ENCODE measurements at regions not wholly inside any gene's neighbourhood (a gene's known extent, or its start where the extent isn't known, plus 50 kb on each side); places are given as distances from the start of the nearest gene placed in this dataset.
A peak's percentile ranks its signal among the peaks of the same experiment; 100 is the strongest.

DNA sequence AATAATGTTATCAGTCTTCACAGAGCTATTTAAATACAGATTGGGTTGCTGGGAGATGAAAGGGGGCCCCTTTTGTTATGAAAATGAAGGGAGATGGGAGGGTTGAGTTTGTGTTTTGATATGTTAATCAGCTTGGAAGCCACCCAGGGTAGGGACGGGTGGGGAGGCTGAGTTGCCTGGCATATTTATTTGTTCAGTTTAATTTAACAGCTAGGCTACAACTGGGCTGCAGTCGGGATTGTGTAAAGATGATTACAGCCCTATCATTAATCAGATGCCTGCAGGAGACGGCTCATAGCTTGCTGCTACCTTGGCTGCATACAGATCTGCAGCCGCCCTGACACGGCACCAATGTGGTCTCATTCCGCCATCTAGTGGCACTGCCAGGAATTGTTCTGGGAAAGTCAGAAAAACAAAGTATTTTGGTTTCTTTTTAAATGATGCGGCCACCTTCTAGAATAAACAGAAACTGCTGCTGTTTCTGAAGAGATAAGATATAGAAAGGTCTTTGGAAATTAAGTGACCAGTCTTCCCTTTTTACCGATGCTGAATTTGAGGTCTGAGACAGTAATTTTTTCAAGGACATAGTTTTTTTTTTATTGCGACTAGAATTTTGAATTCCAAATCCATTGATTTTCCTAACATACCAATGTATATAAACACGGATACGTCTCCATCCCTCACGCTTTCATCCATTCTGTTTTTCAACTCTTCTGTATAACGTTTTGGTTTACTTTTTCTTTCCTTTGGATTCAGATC lies 458.0 kb upstream of the ASIC2 start:
- peak; percentile 96 for ATAC-seq
- peak; percentile 57 for DNase-seq (ENCODE audit: low spot score)

DNA sequence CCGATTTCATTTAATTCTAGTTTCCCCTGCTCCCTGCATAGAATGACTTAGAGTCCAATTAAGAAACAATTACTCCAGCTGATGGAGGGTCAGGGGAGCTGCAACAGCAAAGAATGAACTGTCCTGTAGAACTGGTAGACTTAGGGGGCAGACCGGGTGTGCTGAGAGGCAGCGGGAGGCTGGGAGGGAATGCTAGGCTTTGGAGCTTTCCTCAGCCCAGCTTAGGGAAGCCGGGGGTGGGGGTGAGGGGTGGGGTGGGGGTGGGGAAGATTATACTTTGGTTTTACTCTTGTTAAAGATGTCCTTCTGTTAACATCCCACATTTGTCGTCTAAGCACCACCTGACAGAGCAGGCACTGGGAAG lies 458.6 kb upstream of the ASIC2 start:
- no peak for ATAC-seq
- DNase-seq (ENCODE audit: low spot score), result no peak

DNA sequence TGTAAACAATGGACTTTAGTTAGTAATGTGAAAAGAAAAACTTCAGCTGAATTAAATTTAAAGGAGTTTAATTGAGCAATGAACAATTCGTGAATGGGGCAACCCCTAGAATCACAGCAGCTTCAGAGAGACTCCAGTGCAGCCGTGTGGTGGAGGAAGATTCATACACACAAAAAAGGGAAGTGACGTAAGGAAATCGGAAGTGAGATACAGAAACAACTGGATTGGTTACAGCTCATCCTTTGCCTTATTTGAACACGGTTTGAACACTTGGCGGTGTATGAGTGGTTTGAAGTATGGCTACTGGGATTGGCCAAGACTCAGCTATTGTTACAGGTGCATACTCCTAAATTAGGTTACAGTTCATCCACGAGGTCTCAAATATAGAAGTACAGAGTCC lies 460.4 kb upstream of the ASIC2 start:
- ATAC-seq (no peak), DNase-seq (ENCODE audit: low spot score) (no peak)

DNA sequence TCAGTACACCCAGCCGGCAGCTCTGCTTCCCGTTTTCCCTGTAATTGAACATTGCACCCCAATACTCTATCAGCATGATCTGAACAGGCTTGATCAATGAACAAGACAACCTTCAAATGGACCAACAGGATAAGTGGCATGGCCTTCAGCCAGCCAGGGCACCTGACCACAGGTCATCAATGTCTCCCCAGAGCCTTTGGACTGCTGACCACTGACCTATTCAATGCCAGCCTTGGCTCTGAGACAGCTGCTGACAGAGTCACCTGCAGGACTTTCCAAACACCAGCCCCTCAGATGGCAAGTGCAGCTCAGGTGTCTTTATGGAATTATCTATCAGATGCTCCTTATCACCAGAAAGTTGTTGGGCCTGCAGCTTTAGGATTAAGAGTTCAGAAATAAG lies 462.9 kb upstream of the ASIC2 start:
- ATAC-seq, result peak; percentile 49
- no peak for DNase-seq (ENCODE audit: low spot score)

DNA sequence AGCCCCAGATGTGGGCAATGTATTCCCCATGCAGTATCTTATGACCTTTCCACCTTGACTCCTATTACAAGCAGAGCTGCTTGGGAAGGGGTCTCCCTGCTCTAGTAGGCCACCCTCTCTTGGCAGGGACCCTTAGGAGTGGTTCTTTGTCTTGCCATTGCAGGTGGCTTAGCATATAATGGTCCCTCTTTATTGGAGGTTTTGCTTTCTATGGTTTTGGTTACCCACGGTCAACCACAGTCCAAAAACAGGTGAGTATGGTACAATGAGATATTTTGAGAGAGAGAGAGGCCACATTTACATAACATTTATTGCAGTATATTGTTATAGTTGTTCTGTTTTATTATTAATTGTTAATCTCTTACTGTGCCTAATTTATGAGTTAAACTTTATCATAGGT lies 472.8 kb upstream of the ASIC2 start:
- DNase-seq (ENCODE audit: low spot score), result no peak
- ATAC-seq, result no peak

DNA sequence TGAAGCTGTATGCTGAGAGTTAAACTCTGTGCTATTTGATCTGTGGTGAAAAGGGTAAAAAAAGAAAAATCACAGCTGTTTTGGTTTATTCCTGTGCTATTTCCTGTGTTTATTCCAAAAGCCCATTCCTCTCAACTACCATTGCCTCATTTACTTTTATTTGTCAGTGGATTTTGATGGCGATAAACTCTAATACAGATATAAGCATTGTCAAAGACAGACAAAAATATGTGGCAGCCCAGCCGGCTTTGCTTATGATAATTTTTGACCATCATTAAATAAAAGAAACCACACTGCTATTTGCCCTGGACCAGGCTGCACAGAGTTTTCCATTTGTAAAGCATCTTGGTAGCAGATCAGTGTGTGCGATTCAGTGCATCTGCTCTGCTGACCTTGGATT lies 473.6 kb upstream of the ASIC2 start:
- ATAC-seq (no peak), DNase-seq (ENCODE audit: low spot score) (no peak)

DNA sequence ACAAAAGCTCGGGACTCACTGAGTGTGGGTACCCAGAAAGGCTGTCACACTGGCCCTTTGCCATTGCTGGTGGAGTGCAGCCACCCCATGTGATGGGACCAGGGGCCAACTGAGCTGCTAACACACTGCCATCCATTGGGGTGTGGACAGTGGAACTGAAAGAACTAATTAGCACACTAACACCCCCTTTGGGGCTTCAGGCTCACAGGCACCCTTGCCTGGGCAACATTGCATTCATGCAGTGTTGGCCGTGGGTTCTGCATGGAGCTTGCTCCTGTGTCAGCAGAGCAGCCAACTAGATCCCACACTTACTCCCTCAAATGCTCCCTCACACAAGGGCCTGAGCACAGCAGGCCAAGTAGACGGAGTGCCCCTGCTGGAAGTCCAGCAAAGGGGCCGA lies 476.0 kb upstream of the ASIC2 start:
- ATAC-seq (no peak), DNase-seq (ENCODE audit: low spot score) (no peak)

DNA sequence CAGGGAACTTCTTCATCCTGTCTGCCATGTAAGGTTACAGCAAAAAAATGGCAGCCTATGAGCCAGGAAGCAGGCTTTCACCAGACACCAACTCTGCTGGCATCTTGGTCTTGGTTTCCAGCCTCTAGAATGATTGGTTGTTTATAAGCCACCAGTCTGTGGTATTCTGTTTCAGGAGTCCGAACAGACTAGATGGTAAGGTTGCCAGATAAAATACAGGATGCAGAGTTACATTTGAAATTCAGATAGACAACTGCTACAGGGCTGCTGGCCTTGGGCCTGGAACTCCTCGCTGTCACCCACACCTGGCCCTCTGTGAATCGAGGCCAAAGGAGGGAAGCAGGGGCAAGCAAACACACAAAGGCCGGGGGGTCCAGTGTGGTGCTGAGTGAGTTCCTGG lies 478.8 kb upstream of the CCL2 start:
- DNase-seq (ENCODE audit: low spot score) (no peak), ATAC-seq (no peak)

DNA sequence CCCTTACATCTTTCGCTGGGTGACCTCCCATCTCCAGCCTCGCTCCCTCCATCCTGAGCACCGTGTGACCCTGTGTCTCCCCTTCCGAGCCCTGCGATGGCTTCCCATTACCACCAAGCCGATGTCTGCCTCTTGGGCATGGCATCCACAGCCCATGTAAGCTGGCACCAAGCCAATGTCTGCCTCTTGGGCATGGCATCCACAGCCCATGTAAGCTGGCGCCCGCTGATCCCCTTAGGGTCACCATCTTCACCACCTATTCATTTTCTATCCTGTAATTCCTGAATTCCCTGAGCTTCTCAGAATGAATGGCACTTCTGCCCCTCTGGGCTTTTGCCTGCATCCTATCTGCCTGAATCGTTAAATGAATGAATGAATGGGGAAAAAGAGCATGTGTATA lies 478.2 kb upstream of the CCL2 start:
- DNase-seq (ENCODE audit: low spot score) (no peak), ATAC-seq (no peak)

DNA sequence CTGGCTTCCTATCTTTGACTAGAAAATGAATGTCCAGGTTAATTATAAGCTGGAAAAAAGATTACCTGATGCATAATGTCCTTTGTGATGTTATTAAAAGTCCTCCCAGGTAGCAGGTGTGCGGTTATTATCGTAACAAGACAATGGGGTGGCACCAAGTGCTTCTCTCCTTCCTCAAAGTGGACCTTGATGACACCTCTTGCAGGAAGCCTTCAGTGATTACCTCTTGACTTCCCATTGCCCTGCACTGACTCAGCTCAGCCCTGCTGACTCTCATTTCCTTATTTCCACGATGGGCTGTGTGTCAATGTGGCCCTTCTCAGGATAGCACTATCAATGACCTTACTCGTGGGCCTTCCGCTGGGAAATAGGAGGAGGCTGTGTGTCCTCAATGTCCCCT lies 477.4 kb upstream of the CCL2 start:
- no peak for ATAC-seq
- no peak for DNase-seq (ENCODE audit: low spot score)

DNA sequence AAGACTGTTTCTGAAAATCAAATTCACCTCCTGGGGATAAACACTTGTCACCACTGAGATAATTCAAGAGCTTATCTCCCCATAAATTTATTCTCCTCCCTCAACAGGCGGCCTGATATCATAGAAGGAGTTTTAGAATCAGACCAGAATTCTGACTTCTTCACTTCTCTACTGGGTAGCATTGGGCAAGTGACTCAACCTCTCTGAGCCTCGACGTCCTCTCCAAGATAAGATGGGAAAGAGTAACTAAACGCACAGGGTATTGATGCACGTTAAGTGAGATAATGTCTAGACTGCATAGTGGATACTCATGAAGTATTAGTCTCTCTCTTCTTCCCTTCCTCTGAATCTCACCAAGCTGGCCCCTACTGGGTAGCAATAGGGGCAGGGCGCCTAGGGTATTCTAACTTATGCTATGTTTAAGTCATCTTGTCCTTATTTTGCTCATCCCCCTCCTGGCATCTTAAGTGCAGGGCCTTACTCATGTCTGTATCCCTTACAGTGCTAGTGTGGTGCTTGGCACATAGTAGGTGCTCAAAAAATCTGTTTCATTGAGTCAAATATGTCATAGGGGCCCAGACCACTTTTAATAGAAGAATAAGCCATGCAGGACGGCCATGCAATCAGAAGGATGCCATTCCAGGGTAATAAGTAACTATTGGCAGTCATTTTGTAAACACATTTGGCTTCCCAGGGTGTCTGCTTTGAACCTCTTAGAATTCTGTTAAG lies 476.4 kb upstream of the CCL2 start:
- no peak for DNase-seq (ENCODE audit: low spot score)
- ATAC-seq, result no peak

DNA sequence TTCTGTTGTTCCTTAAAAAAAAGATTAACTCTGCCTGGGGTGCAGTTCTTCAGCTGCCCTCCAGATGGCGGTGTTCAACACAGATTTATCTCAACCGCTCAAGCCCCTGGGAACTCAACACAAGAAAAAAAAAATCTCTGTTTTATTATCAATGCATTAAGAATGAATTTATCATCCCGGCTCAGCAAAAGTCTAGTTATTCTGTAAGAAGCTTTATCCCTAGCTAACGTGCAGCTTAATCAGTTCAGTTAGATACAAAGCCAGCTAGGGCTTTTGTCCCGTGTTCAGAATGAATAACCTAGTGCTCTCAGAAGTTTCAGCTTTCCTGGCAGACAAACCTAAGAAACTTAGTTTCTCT lies 475.9 kb upstream of the CCL2 start:
- peak; percentile 96 for ATAC-seq

DNA sequence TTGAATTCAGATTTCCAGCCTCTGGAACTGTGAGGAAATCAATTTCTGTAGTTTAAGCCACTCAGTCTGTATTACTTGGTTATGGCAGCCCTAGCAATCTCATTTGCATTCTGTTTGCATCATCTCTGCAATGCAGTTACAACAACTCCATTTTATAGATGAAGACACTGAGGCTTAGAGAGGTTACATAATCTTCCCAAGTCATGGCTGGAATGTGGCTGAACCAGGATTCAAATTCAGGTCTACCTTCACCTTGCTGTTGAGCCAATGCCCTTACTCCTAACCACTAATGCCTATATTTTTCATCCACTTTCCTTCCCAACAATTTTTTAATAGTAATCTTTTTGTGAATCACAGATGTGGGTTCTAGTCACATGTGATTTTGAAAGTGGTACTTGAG lies 469.8 kb upstream of the CCL2 start:
- ATAC-seq (no peak), DNase-seq (ENCODE audit: low spot score) (no peak)

More for the DNA sequence above, 475.9 kb upstream of the CCL2 start:
- DNase-seq (ENCODE audit: low spot score), result peak; percentile 47

DNA sequence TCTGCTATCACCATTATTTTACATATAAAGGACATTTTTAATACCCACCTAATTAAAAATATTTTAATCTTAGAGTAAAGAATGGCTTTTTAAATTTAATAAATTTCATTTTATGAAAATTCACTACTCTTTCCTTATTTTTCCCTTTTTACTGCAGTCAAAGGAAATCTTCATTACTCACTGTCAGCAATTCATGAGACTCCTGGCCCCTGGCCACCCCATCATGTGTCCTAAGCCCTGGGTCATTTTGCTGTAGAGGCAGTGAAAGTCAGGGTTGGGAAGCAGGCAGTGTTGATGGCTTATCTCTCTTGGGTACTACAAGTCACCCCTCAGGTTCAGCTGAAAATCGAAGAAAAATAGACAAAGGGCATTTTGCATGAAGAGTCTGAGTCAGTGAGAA lies 468.6 kb upstream of the CCL2 start:
- DNase-seq (ENCODE audit: low spot score), result no peak
- ATAC-seq, result no peak

DNA sequence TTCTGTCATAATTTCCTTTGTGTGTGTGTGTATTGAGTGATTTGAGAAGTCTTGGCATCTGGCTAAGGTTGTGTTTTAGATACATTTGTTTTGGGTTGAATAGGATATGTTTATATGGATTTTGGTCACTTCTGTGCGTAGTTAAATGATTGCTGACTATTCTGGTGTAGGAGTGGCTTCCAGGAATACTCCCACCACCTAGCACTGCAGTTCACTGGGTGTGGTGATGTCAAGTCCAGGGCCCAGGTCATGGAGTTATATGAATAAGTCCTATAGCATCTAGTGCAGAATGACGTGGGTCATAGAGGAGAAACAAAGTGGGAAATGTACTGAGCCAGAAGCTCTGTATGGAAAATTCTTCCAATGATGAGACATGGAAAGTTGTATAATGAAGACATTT lies 465.4 kb upstream of the CCL2 start:
- DNase-seq (ENCODE audit: low spot score), result no peak
- no peak for ATAC-seq

DNA sequence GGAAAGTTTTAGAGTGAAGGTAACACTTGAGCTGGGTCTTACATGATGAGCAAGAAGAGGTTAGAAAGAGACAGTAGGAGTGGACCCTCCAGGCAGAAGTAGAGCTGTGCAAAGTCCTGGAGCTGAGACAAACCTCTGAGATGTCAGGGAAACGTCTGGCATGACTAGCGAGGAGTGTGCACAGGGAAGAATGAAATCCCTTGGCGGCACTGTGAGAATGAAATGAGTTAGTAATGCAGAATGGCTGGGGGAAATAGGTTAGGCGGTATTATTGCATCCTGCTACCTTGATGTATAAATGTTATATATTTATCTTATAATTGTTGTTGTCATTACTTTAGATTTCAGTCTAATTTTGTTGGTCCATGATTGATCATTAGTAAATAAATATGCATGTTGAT lies 457.9 kb upstream of the CCL2 start:
- no peak for DNase-seq (ENCODE audit: low spot score)
- ATAC-seq, result no peak

DNA sequence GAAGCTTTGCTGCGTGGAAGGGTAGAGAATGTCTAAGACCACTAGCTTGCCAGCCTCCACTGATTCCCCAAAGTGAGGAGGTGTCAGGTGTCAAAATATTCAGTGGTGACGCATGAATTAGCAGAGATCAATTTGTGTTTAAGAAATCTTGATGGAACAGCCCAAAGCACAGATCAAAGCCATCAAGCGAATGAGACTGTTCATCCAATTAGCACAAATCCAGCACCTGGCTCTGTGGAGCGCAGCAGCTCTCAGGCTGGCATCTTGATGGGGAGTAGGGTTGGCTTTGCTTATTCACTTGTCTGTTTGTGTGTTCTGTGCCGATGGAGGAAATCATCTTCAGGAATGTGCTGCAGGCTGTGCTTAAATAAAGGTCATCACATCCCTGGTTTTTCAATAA lies 456.8 kb upstream of the CCL2 start:
- DNase-seq (ENCODE audit: low spot score) (no peak), ATAC-seq (no peak)

DNA sequence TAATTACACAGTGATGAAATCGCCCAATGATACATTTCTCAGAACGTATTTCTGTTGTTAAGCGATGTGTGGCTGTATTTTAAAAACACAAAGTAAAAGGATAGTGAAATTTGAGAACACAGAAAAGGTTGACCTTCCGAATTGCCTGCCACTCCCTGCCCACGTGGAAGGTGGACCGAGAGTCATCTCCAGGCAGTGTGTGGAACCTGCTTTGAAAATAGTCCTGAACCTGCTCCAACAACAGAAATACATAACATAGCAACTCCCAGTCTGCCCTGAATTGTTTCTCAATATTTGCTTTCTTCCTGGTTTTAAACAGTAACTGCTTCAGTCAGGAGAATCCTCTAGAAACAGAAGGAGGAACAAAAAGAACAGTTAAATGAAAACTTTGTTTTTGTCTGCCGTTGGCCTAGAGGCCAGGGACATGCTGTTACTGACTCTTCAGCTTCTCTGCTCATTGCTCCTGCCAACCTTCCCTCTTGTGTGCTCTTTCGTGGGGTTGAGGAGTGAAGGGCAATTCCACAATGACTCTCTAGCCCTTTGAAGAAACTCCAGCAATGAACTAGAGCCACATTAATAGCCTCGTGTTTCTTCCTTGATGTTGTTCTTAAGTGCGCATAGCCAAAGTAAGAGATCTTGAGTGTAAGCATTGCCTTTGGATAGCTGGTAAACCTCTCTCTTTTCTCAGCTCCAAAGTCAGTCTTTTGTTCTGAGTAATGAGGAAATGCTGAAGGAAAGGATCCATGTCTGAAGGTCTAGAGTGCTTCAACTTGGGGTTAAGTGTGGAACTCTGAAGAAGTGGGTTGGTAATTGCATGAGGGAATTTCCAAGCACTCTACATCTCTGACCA lies 452.5 kb upstream of the CCL2 start:
- DNase-seq (ENCODE audit: low spot score) (no peak), ATAC-seq (peak; percentile 13)

DNA sequence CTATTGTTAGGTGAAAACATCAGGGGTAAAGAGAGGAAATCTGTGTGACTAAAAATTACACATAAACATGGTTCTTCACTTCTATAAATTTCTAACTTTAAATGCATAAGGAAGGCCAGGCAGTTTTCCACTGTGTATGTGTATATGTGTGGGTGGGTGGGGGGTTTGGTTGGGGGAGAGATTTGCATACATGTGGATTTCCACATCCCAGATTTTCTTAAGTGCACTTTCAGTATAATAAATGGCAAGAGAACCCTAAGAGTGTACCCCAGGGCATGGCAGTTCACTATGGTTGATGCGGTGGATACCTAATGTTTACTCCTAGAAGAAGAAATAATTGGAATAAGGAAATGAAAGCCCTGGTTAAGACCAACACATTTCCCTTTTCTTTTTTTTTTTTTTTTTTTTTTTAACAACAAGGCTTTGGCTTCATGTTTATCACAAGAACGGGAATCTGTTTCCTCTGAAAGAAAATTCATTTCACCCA lies 451.8 kb upstream of the CCL2 start:
- no peak for ATAC-seq

DNA sequence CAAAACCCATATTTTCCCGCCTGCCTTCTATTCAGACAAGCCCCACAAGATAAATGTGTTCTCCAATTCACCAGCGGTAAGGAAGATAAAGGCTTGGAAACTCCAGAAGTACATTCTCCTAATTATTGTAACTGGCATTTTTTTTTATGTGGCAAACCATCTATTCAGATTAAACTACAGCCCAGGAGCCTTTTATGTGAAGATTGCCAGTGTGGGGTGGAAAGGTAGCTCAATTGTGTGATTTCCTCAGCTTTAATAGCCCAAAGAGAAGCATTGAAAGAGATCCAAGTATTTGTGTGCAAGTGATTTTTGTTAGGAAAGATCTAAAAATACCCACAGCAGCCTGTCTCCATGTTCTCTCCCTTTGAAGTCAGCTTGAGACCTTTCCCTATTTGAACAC lies 451.4 kb upstream of the CCL2 start:
- DNase-seq (ENCODE audit: low spot score) (no peak), ATAC-seq (no peak)

More for the DNA sequence above, 451.8 kb upstream of the CCL2 start:
- no peak for DNase-seq (ENCODE audit: low spot score)

DNA sequence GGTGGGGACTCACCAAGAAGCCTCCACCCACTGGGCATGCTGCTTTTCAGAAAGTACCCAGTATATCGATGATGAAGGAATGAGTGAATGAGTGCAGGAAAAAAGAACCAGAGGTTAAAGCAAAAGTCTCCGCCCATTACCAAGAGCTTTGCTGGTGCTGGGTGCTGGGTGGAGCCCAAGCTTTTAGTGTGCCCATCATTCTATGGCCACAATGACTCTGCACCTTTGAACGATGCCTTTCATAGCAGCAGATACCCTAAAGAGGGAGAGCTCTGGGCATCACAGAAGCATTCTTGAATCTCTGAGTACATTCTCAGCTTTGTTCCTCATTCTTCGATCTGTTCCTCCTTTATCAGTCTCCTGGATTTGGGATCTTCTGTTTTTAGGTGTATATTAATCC lies 450.7 kb upstream of the CCL2 start:
- ATAC-seq (no peak), DNase-seq (ENCODE audit: low spot score) (no peak)

DNA sequence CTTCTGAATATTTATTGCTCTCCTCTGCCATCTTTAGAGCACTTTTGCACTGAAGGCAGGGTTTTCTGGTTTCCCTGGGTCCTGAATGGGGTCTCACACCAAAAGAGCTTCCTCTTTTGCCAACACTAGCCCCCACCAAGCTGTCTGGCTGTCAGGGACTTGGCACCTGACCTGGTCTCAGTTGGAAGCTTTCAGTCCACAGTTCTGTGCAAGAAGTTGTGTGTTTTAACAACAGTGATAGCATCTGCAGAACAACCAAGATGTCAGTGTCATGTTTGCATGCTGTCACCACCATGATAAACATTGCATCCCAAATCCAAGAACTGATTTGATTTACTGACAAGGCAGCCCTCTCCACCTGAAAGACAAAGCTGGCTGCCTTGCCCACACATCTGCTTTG lies 448.5 kb upstream of the CCL2 start:
- ATAC-seq (no peak), DNase-seq (ENCODE audit: low spot score) (no peak)

All from left lobe of liver (tissue), 2 donors.